ENCODE measurements at regions not wholly inside any gene's neighbourhood (a gene's known extent, or its start where the extent isn't known, plus 50 kb on each side); places are given as distances from the start of the nearest gene placed in this dataset.

- ChIA-PET POLR2A (no interaction called here), CTCF (no interaction called here)
- DNase-seq: no peak
- Mint-ChIP-seq H3K4me3 (no peak overlapping the region), H3K27me3 (no peaks in the 10 kb centered on the region), H3K36me3 (ENCODE audit: low read depth) (no peaks in the 10 kb centered on the region), H3K9me3 (peaks cover 30% of the 10 kb centered on the region), H3K4me1 (ENCODE audit: low read depth) (no peaks in the 10 kb centered on the region), H3K27ac (no peak overlapping the region)
- intact Hi-C loops (cut with micrococcal nuclease): no loop called here
- TF ChIP-seq CTCF (IDR thresholded peaks at IDR 0.05): no peak
- ATAC-seq: no peak
Observed at GRCh38 chr7:53302496-53303246, 267.2 kb downstream of the POM121L12 start.

- POLR2A ChIA-PET: no interaction called here
- H3K9me3 Mint-ChIP-seq: peaks cover 30% of the 10 kb centered on the region
Observed at GRCh38 chr7:53303781-53304180, 268.3 kb downstream of the POM121L12 start.

GRCh38 chr7:53306846-53307245, 271.4 kb downstream of the POM121L12 start:
- Mint-ChIP-seq H3K4me3 (no peak overlapping the region), H3K36me3 (ENCODE audit: low read depth) (no peaks in the 10 kb centered on the region), H3K9me3 (peaks cover 31% of the 10 kb centered on the region), H3K27me3 (no peaks in the 10 kb centered on the region), H3K27ac (no peak overlapping the region), H3K4me1 (ENCODE audit: low read depth) (no peaks in the 10 kb centered on the region)
- intact Hi-C loops (cut with micrococcal nuclease): no loop called here
- ChIA-PET CTCF (no interaction called here), POLR2A (no interaction called here)
- no peak for DNase-seq
- no peak for ATAC-seq
- no peak for TF ChIP-seq CTCF (IDR thresholded peaks at IDR 0.05)

More at GRCh38 chr7:53303781-53304180, 268.3 kb downstream of the POM121L12 start:
- H3K27me3 Mint-ChIP-seq: no peaks in the 10 kb centered on the region
- CTCF ChIA-PET: no interaction called here
- TF ChIP-seq CTCF (IDR thresholded peaks at IDR 0.05): no peak
- intact Hi-C loops (cut with micrococcal nuclease): no loop called here
- H3K4me3 Mint-ChIP-seq: no peak overlapping the region
- no peak overlapping the region for H3K27ac Mint-ChIP-seq
- H3K4me1 Mint-ChIP-seq (ENCODE audit: low read depth): no peaks in the 10 kb centered on the region
- no peak for DNase-seq
- ATAC-seq: no peak
- no peaks in the 10 kb centered on the region for H3K36me3 Mint-ChIP-seq (ENCODE audit: low read depth)

- ChIA-PET POLR2A (no interaction called here), CTCF (no interaction called here)
- no peaks in the 10 kb centered on the region for H3K4me1 Mint-ChIP-seq (ENCODE audit: low read depth)
- DNase-seq (no peak), ATAC-seq (no peak)
- TF ChIP-seq CTCF (IDR thresholded peaks at IDR 0.05): no peak
- intact Hi-C loops (cut with micrococcal nuclease): no loop called here
- no peak overlapping the region for H3K4me3 Mint-ChIP-seq
- no peaks in the 10 kb centered on the region for H3K36me3 Mint-ChIP-seq (ENCODE audit: low read depth)
- H3K27me3 Mint-ChIP-seq: no peaks in the 10 kb centered on the region
- no peak overlapping the region for H3K27ac Mint-ChIP-seq
- H3K9me3 Mint-ChIP-seq: peaks cover 16% of the 10 kb centered on the region
Observed at GRCh38 chr7:53311205-53311604, 275.8 kb downstream of the POM121L12 start.

- Mint-ChIP-seq H3K4me1 (ENCODE audit: low read depth) (no peaks in the 10 kb centered on the region), H3K27ac (no peak overlapping the region), H3K36me3 (ENCODE audit: low read depth) (no peaks in the 10 kb centered on the region), H3K9me3 (peaks cover 9% of the 10 kb centered on the region), H3K4me3 (no peak overlapping the region), H3K27me3 (no peaks in the 10 kb centered on the region)
- CTCF ChIA-PET: no interaction called here
- POLR2A ChIA-PET: no interaction called here
- DNase-seq: no peak
- intact Hi-C loops (cut with micrococcal nuclease): no loop called here
- TF ChIP-seq CTCF (IDR thresholded peaks at IDR 0.05): no peak
- ATAC-seq: no peak
Observed at GRCh38 chr7:53315981-53316380, 280.5 kb downstream of the POM121L12 start.

Data from activated CD8-positive, alpha-beta T cell treated with anti-CD3 and anti-CD28 coated beads for 36 hours (primary cell).